ENCODE measurements at regions not wholly inside any gene's neighbourhood (a gene's known extent, or its start where the extent isn't known, plus 50 kb on each side); places are given as distances from the start of the nearest gene placed in this dataset.

DNA sequence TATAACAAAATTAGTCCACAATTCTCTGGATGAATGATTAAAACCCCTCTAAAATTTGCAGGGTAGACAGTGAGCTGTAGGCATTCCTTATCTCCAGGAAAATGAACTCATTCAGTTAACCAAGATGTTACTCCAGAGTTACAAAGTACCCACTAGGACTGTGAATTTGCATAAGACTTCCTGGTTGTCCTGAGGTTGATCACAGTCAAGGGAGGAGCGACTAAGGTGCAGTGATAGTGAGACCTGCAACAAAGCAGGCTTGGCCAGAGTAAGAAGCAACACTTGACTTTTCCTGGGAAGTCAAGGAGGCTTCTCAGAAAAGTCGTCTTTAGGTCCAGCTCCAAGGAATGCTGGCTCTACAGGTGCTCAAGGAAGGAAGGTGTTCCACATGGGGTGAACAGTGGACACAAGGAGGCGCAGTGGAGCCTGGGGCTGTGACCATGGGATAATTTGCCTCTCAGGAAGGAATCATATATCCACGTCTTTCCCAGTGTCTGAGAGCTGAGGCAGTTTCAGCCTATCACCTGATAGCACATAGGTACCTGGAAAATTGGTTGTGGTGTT lies 821.1 kb upstream of the EEF2KMT start:
- no peak for TF ChIP-seq ZNF510 (tag by site-specific recombination; IDR thresholded peaks at IDR 0.05; ENCODE audit: insufficient replicate concordance)
- 0 out of 2 replicates have a peak, but pooled peaks have one; percentile 25 for TF ChIP-seq SCRT2 (tag by site-specific recombination; IDR thresholded peaks at IDR 0.05)
- CTCF ChIA-PET, result interaction anchor here (0.7 to 1.0 kb wide), 2 partner anchors 9 to 26 kb away, joined by 3 read pairs; no protein-coding TSS in a partner anchor
- no peak overlapping the region for H3K4me3 ChIP-seq (ENCODE audit: low read depth, low read length)
- no peak overlapping the region for H3K27ac ChIP-seq (ENCODE audit: extremely low read depth, low read depth, low read length)
- H3K9me3 ChIP-seq (ENCODE audit: control insufficient read depth, insufficient read depth, low read depth, low read length), result no peaks in the 10 kb centered on the region
- no peaks in the 10 kb centered on the region for H3K36me3 ChIP-seq (ENCODE audit: control insufficient read depth in 2 of 2, insufficient read depth in 1 of 2, low read length in 2 of 2)
- POLR2A ChIA-PET, result no interaction called here
- H3K4me1 ChIP-seq (ENCODE audit: control insufficient read depth, insufficient read depth, low read length), result no peaks in the 10 kb centered on the region

DNA sequence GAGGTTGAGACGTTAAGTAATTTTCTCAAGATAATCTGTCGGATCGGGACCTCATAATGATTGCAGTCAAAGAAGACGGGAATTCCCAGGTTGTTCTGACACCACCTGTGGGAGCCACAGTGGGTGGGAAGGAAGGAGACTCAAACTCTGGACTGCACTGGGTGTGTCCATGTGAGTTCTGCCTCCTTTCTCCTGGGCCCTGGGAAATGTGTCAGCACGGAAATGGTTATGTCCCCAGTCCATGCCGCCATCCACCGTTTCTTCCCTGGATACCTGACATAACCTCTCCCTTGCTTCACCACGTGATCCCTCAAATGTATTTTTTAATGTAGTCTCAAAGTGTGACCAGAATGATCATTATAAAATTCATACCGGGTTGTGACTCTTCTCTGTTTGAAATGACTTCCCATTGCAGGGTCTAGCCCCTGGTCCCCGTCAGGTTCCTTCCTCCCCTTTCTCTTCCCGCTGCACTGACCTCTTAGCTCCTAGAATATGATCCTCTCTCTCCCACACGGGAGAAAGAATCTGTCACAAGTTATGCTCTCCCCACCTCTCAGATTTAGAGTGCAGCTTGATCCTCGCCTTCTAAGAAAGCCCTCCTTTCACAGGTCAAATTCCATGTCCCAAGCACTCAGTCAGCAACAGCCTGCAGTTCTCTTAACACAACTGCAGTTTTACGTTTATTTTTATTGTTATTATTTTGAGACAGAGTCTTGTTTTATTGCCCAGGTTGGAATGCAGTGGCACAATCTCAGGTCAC lies 820.0 kb upstream of the EEF2KMT start:
- no peaks in the 10 kb centered on the region for H3K9me3 ChIP-seq (ENCODE audit: control insufficient read depth, insufficient read depth, low read depth, low read length)
- no peaks in the 10 kb centered on the region for H3K4me1 ChIP-seq (ENCODE audit: control insufficient read depth, insufficient read depth, low read length)
- ChIA-PET CTCF (no interaction called here), POLR2A (no interaction called here)
- TF ChIP-seq, protein P1, sequence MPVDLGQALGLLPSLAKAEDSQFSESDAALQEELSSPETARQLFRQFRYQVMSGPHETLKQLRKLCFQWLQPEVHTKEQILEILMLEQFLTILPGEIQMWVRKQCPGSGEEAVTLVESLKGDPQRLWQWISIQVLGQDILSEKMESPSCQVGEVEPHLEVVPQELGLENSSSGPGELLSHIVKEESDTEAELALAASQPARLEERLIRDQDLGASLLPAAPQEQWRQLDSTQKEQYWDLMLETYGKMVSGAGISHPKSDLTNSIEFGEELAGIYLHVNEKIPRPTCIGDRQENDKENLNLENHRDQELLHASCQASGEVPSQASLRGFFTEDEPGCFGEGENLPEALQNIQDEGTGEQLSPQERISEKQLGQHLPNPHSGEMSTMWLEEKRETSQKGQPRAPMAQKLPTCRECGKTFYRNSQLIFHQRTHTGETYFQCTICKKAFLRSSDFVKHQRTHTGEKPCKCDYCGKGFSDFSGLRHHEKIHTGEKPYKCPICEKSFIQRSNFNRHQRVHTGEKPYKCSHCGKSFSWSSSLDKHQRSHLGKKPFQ (tag by site-specific recombination; IDR thresholded peaks at IDR 0.05), result no peak
- TF ChIP-seq RBAK (tag by site-specific recombination; IDR thresholded peaks at IDR 0.05) (no peak), ZNF837 (tag by site-specific recombination; IDR thresholded peaks at IDR 0.05) (no peak), TCF7L2 (IDR thresholded peaks at IDR 0.05; ENCODE audit: borderline replicate concordance, low read depth, low read length) (no peak), GLI2 (tag by site-specific recombination; IDR thresholded peaks at IDR 0.05; ENCODE audit: borderline replicate concordance, low read depth) (no peak), KLF9 (tag by site-specific recombination; IDR thresholded peaks at IDR 0.05; ENCODE audit: low read depth) (no peak), ZNF707 (tag by site-specific recombination; IDR thresholded peaks at IDR 0.05) (no peak), ZNF791 (tag by site-specific recombination; IDR thresholded peaks at IDR 0.05) (no peak), ZNF514 (tag by site-specific recombination; IDR thresholded peaks at IDR 0.05) (no peak), ZNF37A (tag by site-specific recombination; IDR thresholded peaks at IDR 0.05) (no peak)
- TF ChIP-seq, protein P2, sequence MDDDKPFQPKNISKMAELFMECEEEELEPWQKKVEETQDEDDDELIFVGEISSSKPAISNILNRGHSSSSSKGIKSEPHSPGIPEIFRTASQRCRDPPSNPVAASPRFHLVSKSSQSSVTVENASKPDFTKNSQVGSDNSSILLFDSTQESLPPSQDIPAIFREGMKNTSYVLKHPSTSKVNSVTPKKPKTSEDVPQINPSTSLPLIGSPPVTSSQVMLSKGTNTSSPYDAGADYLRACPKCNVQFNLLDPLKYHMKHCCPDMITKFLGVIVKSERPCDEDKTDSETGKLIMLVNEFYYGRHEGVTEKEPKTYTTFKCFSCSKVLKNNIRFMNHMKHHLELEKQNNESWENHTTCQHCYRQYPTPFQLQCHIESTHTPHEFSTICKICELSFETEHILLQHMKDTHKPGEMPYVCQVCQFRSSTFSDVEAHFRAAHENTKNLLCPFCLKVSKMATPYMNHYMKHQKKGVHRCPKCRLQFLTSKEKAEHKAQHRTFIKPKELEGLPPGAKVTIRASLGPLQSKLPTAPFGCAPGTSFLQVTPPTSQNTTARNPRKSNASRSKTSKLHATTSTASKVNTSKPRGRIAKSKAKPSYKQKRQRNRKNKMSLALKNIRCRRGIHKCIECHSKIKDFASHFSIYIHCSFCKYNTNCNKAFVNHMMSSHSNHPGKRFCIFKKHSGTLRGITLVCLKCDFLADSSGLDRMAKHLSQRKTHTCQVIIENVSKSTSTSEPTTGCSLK (tag by site-specific recombination; IDR thresholded peaks at IDR 0.05), result no peak
- TF ChIP-seq, protein P3, sequence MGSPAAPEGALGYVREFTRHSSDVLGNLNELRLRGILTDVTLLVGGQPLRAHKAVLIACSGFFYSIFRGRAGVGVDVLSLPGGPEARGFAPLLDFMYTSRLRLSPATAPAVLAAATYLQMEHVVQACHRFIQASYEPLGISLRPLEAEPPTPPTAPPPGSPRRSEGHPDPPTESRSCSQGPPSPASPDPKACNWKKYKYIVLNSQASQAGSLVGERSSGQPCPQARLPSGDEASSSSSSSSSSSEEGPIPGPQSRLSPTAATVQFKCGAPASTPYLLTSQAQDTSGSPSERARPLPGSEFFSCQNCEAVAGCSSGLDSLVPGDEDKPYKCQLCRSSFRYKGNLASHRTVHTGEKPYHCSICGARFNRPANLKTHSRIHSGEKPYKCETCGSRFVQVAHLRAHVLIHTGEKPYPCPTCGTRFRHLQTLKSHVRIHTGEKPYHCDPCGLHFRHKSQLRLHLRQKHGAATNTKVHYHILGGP (tag by site-specific recombination; IDR thresholded peaks at IDR 0.05), result no peak
- H3K36me3 ChIP-seq (ENCODE audit: control insufficient read depth in 2 of 2, insufficient read depth in 1 of 2, low read length in 2 of 2), result no peaks in the 10 kb centered on the region
- H3K27ac ChIP-seq (ENCODE audit: extremely low read depth, low read depth, low read length), result no peak overlapping the region
- H3K4me3 ChIP-seq (ENCODE audit: low read depth, low read length), result no peak overlapping the region

DNA sequence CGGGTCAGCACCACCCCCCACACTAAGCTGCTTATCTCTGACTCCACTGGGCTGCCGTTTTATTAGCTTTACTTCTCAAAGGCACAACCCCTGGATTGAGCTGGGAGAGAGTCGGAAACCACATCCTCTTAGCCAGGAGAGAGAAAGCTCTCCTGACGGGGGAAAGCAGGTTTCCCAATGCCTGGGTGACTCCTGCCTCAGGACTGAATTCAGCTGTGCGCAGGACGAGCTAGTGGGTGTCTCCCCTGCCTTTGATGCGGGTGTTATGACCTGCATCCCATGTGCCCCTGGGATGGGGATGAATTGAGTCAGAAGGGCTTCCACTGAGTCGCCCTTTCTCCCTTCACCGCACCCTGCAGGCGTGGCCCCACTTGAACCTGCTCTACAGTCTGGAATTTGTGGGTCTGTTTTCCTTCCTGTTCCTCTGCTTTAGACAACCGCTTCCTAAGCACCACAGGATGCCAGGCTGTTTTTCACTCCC lies 819.2 kb upstream of the EEF2KMT start:
- Histone ChIP-seq H3K4me3 (ENCODE audit: low read depth, low read length) (no peak overlapping the region), H3K9me3 (ENCODE audit: control insufficient read depth, insufficient read depth, low read depth, low read length) (no peaks in the 10 kb centered on the region), H3K36me3 (ENCODE audit: control insufficient read depth in 2 of 2, insufficient read depth in 1 of 2, low read length in 2 of 2) (no peaks in the 10 kb centered on the region), H3K27ac (ENCODE audit: extremely low read depth, low read depth, low read length) (no peak overlapping the region), H3K4me1 (ENCODE audit: control insufficient read depth, insufficient read depth, low read length) (no peaks in the 10 kb centered on the region)
- ChIA-PET CTCF (no interaction called here), POLR2A (no interaction called here)
- TF ChIP-seq ZNF175 (tag by site-specific recombination; IDR thresholded peaks at IDR 0.05), result no peak
- TF ChIP-seq KLF10 (tag by site-specific recombination; IDR thresholded peaks at IDR 0.05), result no peak
- TF ChIP-seq ZNF37A (tag by site-specific recombination; IDR thresholded peaks at IDR 0.05), result no peak
- TF ChIP-seq ZNF514 (tag by site-specific recombination; IDR thresholded peaks at IDR 0.05), result no peak
- TF ChIP-seq ZNF211 (tag by site-specific recombination; IDR thresholded peaks at IDR 0.05; ENCODE audit: low read depth), result no peak
- TF ChIP-seq, protein P1 (tag by site-specific recombination; IDR thresholded peaks at IDR 0.05), result no peak
- no peak for TF ChIP-seq ZNF292 (tag by site-specific recombination; IDR thresholded peaks at IDR 0.05; ENCODE audit: borderline replicate concordance, low read depth)
- no peak for TF ChIP-seq GFI1B (tag by site-specific recombination; IDR thresholded peaks at IDR 0.05)
- TF ChIP-seq, protein P4, sequence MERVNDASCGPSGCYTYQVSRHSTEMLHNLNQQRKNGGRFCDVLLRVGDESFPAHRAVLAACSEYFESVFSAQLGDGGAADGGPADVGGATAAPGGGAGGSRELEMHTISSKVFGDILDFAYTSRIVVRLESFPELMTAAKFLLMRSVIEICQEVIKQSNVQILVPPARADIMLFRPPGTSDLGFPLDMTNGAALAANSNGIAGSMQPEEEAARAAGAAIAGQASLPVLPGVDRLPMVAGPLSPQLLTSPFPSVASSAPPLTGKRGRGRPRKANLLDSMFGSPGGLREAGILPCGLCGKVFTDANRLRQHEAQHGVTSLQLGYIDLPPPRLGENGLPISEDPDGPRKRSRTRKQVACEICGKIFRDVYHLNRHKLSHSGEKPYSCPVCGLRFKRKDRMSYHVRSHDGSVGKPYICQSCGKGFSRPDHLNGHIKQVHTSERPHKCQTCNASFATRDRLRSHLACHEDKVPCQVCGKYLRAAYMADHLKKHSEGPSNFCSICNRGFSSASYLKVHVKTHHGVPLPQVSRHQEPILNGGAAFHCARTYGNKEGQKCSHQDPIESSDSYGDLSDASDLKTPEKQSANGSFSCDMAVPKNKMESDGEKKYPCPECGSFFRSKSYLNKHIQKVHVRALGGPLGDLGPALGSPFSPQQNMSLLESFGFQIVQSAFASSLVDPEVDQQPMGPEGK (tag by site-specific recombination; IDR thresholded peaks at IDR 0.05), result no peak

Measured in HEK293 (cell line).